Spleen (tissue), 3 donors: ENCODE measurements at regions not wholly inside any gene's neighbourhood (a gene's known extent, or its start where the extent isn't known, plus 50 kb on each side); places are given as distances from the start of the nearest gene placed in this dataset.
"Not testable (repeated sequence)": the region's sequence is repeated elsewhere in the genome, so short reads cannot be mapped to it uniquely, and the experiment has no call there.

ENCODE experiments used
- POLR2A ChIP-seq, 3 donors: fragments of 450-650 bp; IDR thresholded peaks; one replicate each; pipeline ENCODE4 v1.5.1; 2017; ENCODE audit warnings: antibody characterized with exemption in 3 of 3, mild to moderate bottlenecking in 1 of 3
- POLR2AphosphoS5 ChIP-seq, 3 donors: sonication (generic); formaldehyde crosslinking; IDR thresholded peaks; one replicate each; pipeline ENCODE4 v1.5.1; 2017; ENCODE audit warnings: antibody characterized with exemption in 3 of 3

- TF ChIP-seq POLR2A, POLR2AphosphoS5 (IDR thresholded peaks at IDR 0.05): not testable (repeated sequence)
These were observed 83.3 kb upstream of the ZNF92 start for GRCh38 chr7:65290340-65290739.
